Limb (tissue), 2 donors: ENCODE measurements at regions not wholly inside any gene's neighbourhood (a gene's known extent, or its start where the extent isn't known, plus 50 kb on each side); places are given as distances from the start of the nearest gene placed in this dataset.

Experiments
- DNase-seq, 2 donors: peaks; one replicate each; pipeline ENCODE4 v3.0.0-alpha.2; 2016; ENCODE audit errors: extremely low spot score in 2 of 2

- no peak for DNase-seq
Measured at GRCh38 chr16:74183601-74184360, 112.8 kb upstream of the PSMD7 start.

GRCh38 chr16:74169687-74170376, 126.8 kb upstream of the PSMD7 start:
- peak; percentile 27 to 86 for DNase-seq

GRCh38 chr16:74169066-74169465, 127.5 kb upstream of the PSMD7 start:
- DNase-seq = peak in 1 of 2 donors; percentile 27

- DNase-seq = no peak
Measured at GRCh38 chr16:74168445-74168844, 128.2 kb upstream of the PSMD7 start.

GRCh38 chr16:74166456-74166855, 130.2 kb upstream of the PSMD7 start:
- DNase-seq = no peak

- peak in 1 of 2 donors; percentile 35 for DNase-seq
Measured at GRCh38 chr16:74165566-74166080, 131.0 kb upstream of the PSMD7 start.

- no peak for DNase-seq
Measured at GRCh38 chr16:74160759-74161158, 135.9 kb upstream of the PSMD7 start.

- DNase-seq = no peak
Measured at GRCh38 chr16:74153773-74154172, 142.8 kb upstream of the PSMD7 start.

- DNase-seq = no peak
Measured at GRCh38 chr16:74146643-74147042, 150.0 kb upstream of the PSMD7 start.

- DNase-seq = no peak
Measured at GRCh38 chr16:74143171-74143570, 153.4 kb upstream of the PSMD7 start.

GRCh38 chr16:74141015-74141414, 155.6 kb upstream of the PSMD7 start:
- no peak for DNase-seq

GRCh38 chr16:74140557-74140956, 156.1 kb upstream of the PSMD7 start:
- DNase-seq = no peak

- no peak for DNase-seq
Measured at GRCh38 chr16:74123826-74124225, 172.8 kb upstream of the PSMD7 start.

GRCh38 chr16:74123195-74123594, 173.4 kb upstream of the PSMD7 start:
- no peak for DNase-seq

GRCh38 chr16:74117798-74118197, 178.8 kb upstream of the PSMD7 start:
- DNase-seq = no peak

GRCh38 chr16:74113545-74113944, 183.1 kb upstream of the PSMD7 start:
- DNase-seq = no peak

- DNase-seq = no peak
Measured at GRCh38 chr16:74111456-74111982, 185.1 kb upstream of the PSMD7 start.

GRCh38 chr16:74107795-74108610, 188.6 kb upstream of the PSMD7 start:
- DNase-seq = no peak

GRCh38 chr16:74104022-74104421, 192.6 kb upstream of the PSMD7 start:
- no peak for DNase-seq

- no peak for DNase-seq
Measured at GRCh38 chr16:74101379-74102137, 195.1 kb upstream of the PSMD7 start.
